Lower leg skin (tissue), 3 donors: ENCODE measurements at regions not wholly inside any gene's neighbourhood (a gene's known extent, or its start where the extent isn't known, plus 50 kb on each side); places are given as distances from the start of the nearest gene placed in this dataset.

ENCODE experiments used
- CTCF ChIP-seq, 3 donors: fragments of 450-650 bp; IDR thresholded peaks; one replicate each; pipeline ENCODE4 v1.5.1; 2016; ENCODE audit warnings: antibody characterized with exemption in 3 of 3, mild to moderate bottlenecking in 3 of 3, moderate library complexity in 2 of 3
- POLR2A ChIP-seq, 2 donors: fragments of 450-650 bp; IDR thresholded peaks; one replicate each; pipeline ENCODE4 v1.6.1; 2016 to 2017; ENCODE audit warnings: antibody characterized with exemption in 2 of 2, mild to moderate bottlenecking in 1 of 2, moderate library complexity in 1 of 2

GRCh38 chr6:155980014-155980767 lies 524.6 kb upstream of the NOX3 start:
- TF ChIP-seq CTCF (IDR thresholded peaks at IDR 0.05) (no peak), POLR2A (IDR thresholded peaks at IDR 0.05) (no peak)
